Left ventricle myocardium superior (tissue), 1 donor: ENCODE measurements at regions not wholly inside any gene's neighbourhood (a gene's known extent, or its start where the extent isn't known, plus 50 kb on each side); places are given as distances from the start of the nearest gene placed in this dataset.

ENCODE experiments used
- ATAC-seq: fragments of 200-7000 bp; cut with Tn5 transposase; one replicate; pipeline ENCODE4 v1.9.1; 2020; ENCODE audit warnings: mild to moderate bottlenecking, moderate library complexity
- DNase-seq: peaks from one replicate; pipeline ENCODE4 v3.0.0-alpha.2; 2020
- intact Hi-C: fragments of 100-400 bp; cut with micrococcal nuclease; formaldehyde crosslinking; loops from one replicate; pipeline ENCODE4 v1.11.0; 2022
- donor health status: DM: no; HTN: yes; CAD: no; lungs with severe emphysema.

GRCh38 chr13:63671296-63671695, 2255.6 kb upstream of the PCDH20 start:
- DNase-seq (no peak), ATAC-seq (no peak)
- intact Hi-C loops: no loop called here

GRCh38 chr13:63651394-63651793, 2235.7 kb upstream of the PCDH20 start:
- intact Hi-C loops: no loop called here
- ATAC-seq (no peak), DNase-seq (no peak)

- DNase-seq: no peak
- intact Hi-C loops: no loop called here
- no peak for ATAC-seq
These were observed 2227.9 kb upstream of the PCDH20 start for GRCh38 chr13:63643543-63643942.

GRCh38 chr13:63636316-63636993, 2220.8 kb upstream of the PCDH20 start:
- no peak for ATAC-seq
- intact Hi-C loops: no loop called here
- DNase-seq: no peak

- DNase-seq: no peak
- ATAC-seq: no peak
- intact Hi-C loops: no loop called here
These were observed 2216.7 kb upstream of the PCDH20 start for GRCh38 chr13:63632321-63632720.

GRCh38 chr13:63631006-63631405, 2215.4 kb upstream of the PCDH20 start:
- ATAC-seq: no peak
- intact Hi-C loops: no loop called here
- no peak for DNase-seq

GRCh38 chr13:63629591-63629990, 2213.9 kb upstream of the PCDH20 start:
- ATAC-seq (no peak), DNase-seq (no peak)
- intact Hi-C loops: no loop called here

GRCh38 chr13:63628310-63628709, 2212.7 kb upstream of the PCDH20 start:
- intact Hi-C loops: no loop called here
- DNase-seq (no peak), ATAC-seq (no peak)

- intact Hi-C loops: no loop called here
- DNase-seq (no peak), ATAC-seq (no peak)
These were observed 2210.2 kb upstream of the PCDH20 start for GRCh38 chr13:63625869-63626268.

- intact Hi-C loops: no loop called here
These were observed 2199.4 kb upstream of the PCDH20 start for GRCh38 chr13:63614874-63615612.

GRCh38 chr13:63607153-63607552, 2191.5 kb upstream of the PCDH20 start:
- DNase-seq (no peak), ATAC-seq (no peak)
- intact Hi-C loops: no loop called here

More at GRCh38 chr13:63614874-63615612, 2199.4 kb upstream of the PCDH20 start:
- ATAC-seq: no peak
- no peak for DNase-seq

GRCh38 chr13:63605962-63606361, 2190.3 kb upstream of the PCDH20 start:
- no peak for DNase-seq
- no peak for ATAC-seq
- intact Hi-C loops: no loop called here

- DNase-seq (no peak), ATAC-seq (no peak)
- intact Hi-C loops: no loop called here
These were observed 2189.8 kb upstream of the PCDH20 start for GRCh38 chr13:63605403-63605802.

GRCh38 chr13:63595811-63596210, 2180.2 kb upstream of the PCDH20 start:
- DNase-seq (no peak), ATAC-seq (no peak)
- intact Hi-C loops: no loop called here

- no peak for ATAC-seq
These were observed 2170.8 kb upstream of the PCDH20 start for GRCh38 chr13:63586467-63586866.

GRCh38 chr13:63578796-63579195, 2163.1 kb upstream of the PCDH20 start:
- ATAC-seq (no peak), DNase-seq (no peak)
- intact Hi-C loops: no loop called here

More at GRCh38 chr13:63586467-63586866, 2170.8 kb upstream of the PCDH20 start:
- no peak for DNase-seq
- intact Hi-C loops: no loop called here

GRCh38 chr13:63567031-63567430, 2151.4 kb upstream of the PCDH20 start:
- intact Hi-C loops: no loop called here

GRCh38 chr13:63554157-63554556, 2138.5 kb upstream of the PCDH20 start:
- intact Hi-C loops: no loop called here
- ATAC-seq (no peak), DNase-seq (no peak)

More at GRCh38 chr13:63567031-63567430, 2151.4 kb upstream of the PCDH20 start:
- ATAC-seq (no peak), DNase-seq (no peak)

GRCh38 chr13:63551731-63552130, 2136.1 kb upstream of the PCDH20 start:
- intact Hi-C loops: no loop called here
- DNase-seq: no peak
- no peak for ATAC-seq

- DNase-seq (no peak), ATAC-seq (no peak)
- intact Hi-C loops: no loop called here
These were observed 2130.9 kb upstream of the PCDH20 start for GRCh38 chr13:63546524-63546923.

GRCh38 chr13:63542770-63543169, 2127.1 kb upstream of the PCDH20 start:
- intact Hi-C loops: no loop called here
- DNase-seq: no peak
- ATAC-seq: no peak
